PC-9 (cell line): ENCODE measurements at regions not wholly inside any gene's neighbourhood (a gene's known extent, or its start where the extent isn't known, plus 50 kb on each side); places are given as distances from the start of the nearest gene placed in this dataset.
A peak's percentile ranks its signal among the peaks of the same experiment; 100 is the strongest.

Experiments used
- BruUV-seq: library from RNA; stranded (reverse); fragments of 400-500 nt; replicated peaks from 2 replicates; lab custom pipeline; 2021; lab: Mats Ljungman, UMichigan
- CTCF ChIA-PET: fragments of 300-600 bp; sonication (Branson Sonifier 250); formaldehyde crosslinking; loops from one replicate; lab custom pipeline; 2022; ENCODE audit warnings: antibody characterized with exemption; lab: Charles Lee
- POLR2A ChIA-PET: fragments of 300-600 bp; sonication (Branson Sonifier 250); formaldehyde crosslinking; loops from one replicate; lab custom pipeline; 2022; ENCODE audit warnings: antibody characterized with exemption; ENCODE audit not compliant: unreplicated experiment; lab: Charles Lee
- DNase-seq, 2 experiments: peaks; one replicate each; pipeline versions ENCODE4 v3.0.0 to v3.0.0-alpha.2; 2015 to 2022; ENCODE audit warnings: mixed read lengths in 1 of 2
- H2AFZ ChIP-seq: fragments of 200-600 bp; sonication (generic); 2 replicates; pipeline ENCODE4 v1.8.1; 2017; ENCODE audit warnings: antibody characterized with exemption
- H3F3A ChIP-seq: fragments of 200-600 bp; sonication (generic); 2 replicates; pipeline ENCODE4 v1.8.1; 2017; ENCODE audit warnings: antibody characterized with exemption, mild to moderate bottlenecking, low read depth; ENCODE audit not compliant: insufficient read depth
- H3K27ac ChIP-seq: fragments of 200-600 bp; sonication (generic); 2 replicates; pipeline ENCODE4 v1.6.1; 2016; ENCODE audit warnings: mixed run types
- H3K27me3 ChIP-seq: fragments of 200-600 bp; sonication (generic); 2 replicates; pipeline ENCODE4 v1.6.1; 2016; ENCODE audit warnings: low read depth, mixed run types; ENCODE audit not compliant: insufficient read depth
- H3K36me3 ChIP-seq: fragments of 200-600 bp; sonication (generic); 2 replicates; pipeline ENCODE4 v1.6.1; 2016; ENCODE audit warnings: low read depth, mixed run types
- H3K4me1 ChIP-seq: fragments of 200-600 bp; sonication (generic); replicated peaks from 2 replicates; pipeline ENCODE4 v1.6.1; 2016; ENCODE audit warnings: mixed run types; ENCODE audit not compliant: insufficient read depth
- H3K4me2 ChIP-seq: fragments of 200-600 bp; sonication (generic); 2 replicates; pipeline ENCODE4 v1.6.1; 2017; ENCODE audit warnings: mixed run types
- H3K4me3 ChIP-seq: fragments of 200-600 bp; sonication (generic); 2 replicates; pipeline ENCODE4 v1.6.1; 2016; ENCODE audit warnings: mixed run types
- H3K79me2 ChIP-seq: fragments of 200-600 bp; sonication (generic); 2 replicates; pipeline ENCODE4 v1.6.1; 2017; ENCODE audit warnings: low read depth, mixed run types
- H3K9me2 ChIP-seq: fragments of 200-600 bp; sonication (generic); 2 replicates; pipeline ENCODE4 v1.8.1; 2017; ENCODE audit warnings: mild to moderate bottlenecking; ENCODE audit not compliant: insufficient read depth
- H3K9me3 ChIP-seq: fragments of 200-600 bp; sonication (generic); 2 replicates; pipeline ENCODE4 v1.8.1; 2016; ENCODE audit warnings: low read depth; ENCODE audit not compliant: insufficient read depth
- H4K20me1 ChIP-seq: fragments of 200-600 bp; sonication (generic); 2 replicates; pipeline ENCODE4 v1.8.1; 2017; ENCODE audit not compliant: insufficient read depth
- CTCF ChIP-seq: fragments of 200-600 bp; sonication (generic); conservative IDR thresholded peaks from 2 replicates; pipeline ENCODE4 v1.6.1; 2017; ENCODE audit warnings: mixed run types, antibody characterized with exemption, mild to moderate bottlenecking, moderate library complexity
- EZH2 ChIP-seq: fragments of 200-600 bp; sonication (generic); IDR thresholded peaks from 2 replicates; pipeline ENCODE4 v1.8.0; 2017; ENCODE audit warnings: antibody characterized with exemption, low read depth
- intact Hi-C: fragments of 100-400 bp; cut with micrococcal nuclease; formaldehyde crosslinking; loops from one replicate; pipeline ENCODE4 v1.10.0; 2022; ENCODE audit not compliant: unreplicated experiment

- H3K27me3 ChIP-seq: no peaks in the 10 kb centered on the region
- ChIA-PET POLR2A (no interaction called here), CTCF (no interaction called here)
- TF ChIP-seq CTCF (no peak), EZH2 (no peak)
- no peaks in the 10 kb centered on the region for H3K79me2 ChIP-seq
- H3K36me3 ChIP-seq: no peaks in the 10 kb centered on the region
- H3K4me2 ChIP-seq: no peak overlapping the region
- DNase-seq: peak in 1 of 2 experiments; percentile 84
- H3K27ac ChIP-seq: no peak overlapping the region
- no TSS peak for BruUV-seq
- H3K4me1 ChIP-seq: peaks cover 15% of the 10 kb centered on the region
- no peaks in the 10 kb centered on the region for H3K9me3 ChIP-seq
- H3K9me2 ChIP-seq: no peaks in the 10 kb centered on the region
- peaks cover 9% of the 10 kb centered on the region; the same call in 1 of the 2 replicates for H3F3A ChIP-seq
- no peak overlapping the region for H2AFZ ChIP-seq
- intact Hi-C loops: no loop called here
- H4K20me1 ChIP-seq: no peaks in the 10 kb centered on the region
- no peak overlapping the region for H3K4me3 ChIP-seq
Measured at GRCh38 chr2:172168917-172169346, 66.2 kb upstream of the DLX2 start.

- H3K27ac ChIP-seq: no peak overlapping the region
- no peaks in the 10 kb centered on the region for H3K36me3 ChIP-seq
- H3K4me3 ChIP-seq: no peak overlapping the region
- no peak overlapping the region for H3K4me2 ChIP-seq
- no TSS peak for BruUV-seq
- intact Hi-C loops: loop anchor here (5.0 kb wide), 3 partner anchors 173 to 1057 kb away; partner anchors contain the start of gene PDK1
- H3K4me1 ChIP-seq: peaks cover 15% of the 10 kb centered on the region
- POLR2A ChIA-PET: no interaction called here
- H3K9me3 ChIP-seq: no peaks in the 10 kb centered on the region
- H2AFZ ChIP-seq: no peak overlapping the region
- H3K79me2 ChIP-seq: no peaks in the 10 kb centered on the region
- CTCF ChIA-PET: no interaction called here
- DNase-seq: no peak
- H3F3A ChIP-seq: peaks cover 9% of the 10 kb centered on the region; the same call in 1 of the 2 replicates
- H3K9me2 ChIP-seq: no peaks in the 10 kb centered on the region
- TF ChIP-seq EZH2 (no peak), CTCF (no peak)
- no peaks in the 10 kb centered on the region for H4K20me1 ChIP-seq
- no peaks in the 10 kb centered on the region for H3K27me3 ChIP-seq
Measured at GRCh38 chr2:172169611-172170010, 66.9 kb upstream of the DLX2 start.

- peaks cover 17% of the 10 kb centered on the region for H3K4me1 ChIP-seq
- peaks cover 9% of the 10 kb centered on the region; the same call in 1 of the 2 replicates for H3F3A ChIP-seq
- peak overlapping the region; percentile 76 for H3K4me3 ChIP-seq
- no TSS peak for BruUV-seq
- no peaks in the 10 kb centered on the region for H3K79me2 ChIP-seq
- H3K4me2 ChIP-seq: peak overlapping the region; percentile 87
- intact Hi-C loops: loop anchor here (1.0 to 5.0 kb wide), 13 partner anchors 37 to 1086 kb away; partner anchors contain the start of genes ITGA6 and PDK1
- ChIA-PET CTCF (interaction anchor here (0.5 to 2.9 kb wide), 17 partner anchors 36 to 1097 kb away, joined by 3 to 59 read pairs (median 5); no protein-coding TSS in a partner anchor), POLR2A (interaction anchor here (0.6 to 0.7 kb wide), 3 partner anchors 257 to 296 kb away, joined by 3 to 5 read pairs (median 3); no protein-coding TSS in a partner anchor)
- no peaks in the 10 kb centered on the region for H3K9me2 ChIP-seq
- peak overlapping the region; percentile 97 for H2AFZ ChIP-seq
- H3K36me3 ChIP-seq: no peaks in the 10 kb centered on the region
- H4K20me1 ChIP-seq: no peaks in the 10 kb centered on the region
- no peak for TF ChIP-seq EZH2
- TF ChIP-seq CTCF: peak; percentile 98
- H3K27me3 ChIP-seq: no peaks in the 10 kb centered on the region
- no peaks in the 10 kb centered on the region; the same call in 1 of the 2 replicates for H3K9me3 ChIP-seq
- peak; percentile 75 to 98 for DNase-seq
- no peak overlapping the region for H3K27ac ChIP-seq
Measured at GRCh38 chr2:172172513-172173173, 69.9 kb upstream of the DLX2 start.
